ENCODE measurements at regions not wholly inside any gene's neighbourhood (a gene's known extent, or its start where the extent isn't known, plus 50 kb on each side); places are given as distances from the start of the nearest gene placed in this dataset.

DNA sequence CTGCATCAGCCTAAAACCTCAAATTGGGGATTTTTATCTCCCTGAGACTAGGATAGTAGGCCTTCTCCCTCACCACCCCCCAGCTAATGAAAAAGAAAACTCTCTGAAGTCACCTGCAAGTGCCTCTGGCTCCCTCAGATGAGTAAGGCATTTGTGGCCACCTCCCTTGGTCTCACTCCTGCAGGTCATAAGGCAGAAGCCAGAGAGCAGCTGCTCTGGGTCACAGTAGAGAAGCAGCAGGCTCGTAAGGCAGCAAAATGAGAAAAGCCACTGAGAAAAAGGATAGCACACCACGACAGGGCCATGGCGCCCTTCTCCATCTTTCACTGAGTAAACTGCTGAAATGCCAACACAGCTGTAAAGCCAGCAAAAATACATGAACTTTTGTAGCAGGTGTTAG is 296.7 kb upstream of the DPH6 start:
- TF ChIP-seq EZH2 (IDR thresholded peaks at IDR 0.05; ENCODE audit: low read length, missing control alignments): no peak
- TF ChIP-seq CTCF (conservative IDR thresholded peaks at IDR 0.05 in 1 of 2, IDR thresholded peaks at IDR 0.05 in 1 of 2; ENCODE audit: low read depth in 1 of 2, low read length in 2 of 2): no peak
